ENCODE measurements at regions not wholly inside any gene's neighbourhood (a gene's known extent, or its start where the extent isn't known, plus 50 kb on each side); places are given as distances from the start of the nearest gene placed in this dataset.

GRCh38 chr11:30159546-30159945 lies 71.3 kb upstream of the FSHB start:
- DNase-seq = no peak

DNA sequence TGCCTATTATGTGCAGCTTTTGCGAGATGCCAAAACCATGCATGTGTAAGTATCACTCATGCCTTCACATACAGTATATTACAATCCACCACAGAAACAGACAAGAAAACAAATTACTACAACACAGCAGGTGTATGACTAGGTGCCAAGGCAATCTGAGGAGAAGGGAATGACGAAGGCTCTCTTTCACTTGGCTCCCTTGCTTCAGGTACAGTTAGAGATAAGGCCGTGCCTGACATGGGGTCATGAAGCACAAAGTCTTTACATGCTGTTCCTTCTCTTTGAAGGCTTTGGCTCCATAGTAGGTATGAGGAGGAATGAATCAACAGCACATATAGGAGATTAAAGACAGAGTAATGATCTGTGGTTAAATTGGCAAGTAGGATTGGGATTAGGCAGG lies 65.2 kb upstream of the FSHB start:
- no peak for DNase-seq

DNA sequence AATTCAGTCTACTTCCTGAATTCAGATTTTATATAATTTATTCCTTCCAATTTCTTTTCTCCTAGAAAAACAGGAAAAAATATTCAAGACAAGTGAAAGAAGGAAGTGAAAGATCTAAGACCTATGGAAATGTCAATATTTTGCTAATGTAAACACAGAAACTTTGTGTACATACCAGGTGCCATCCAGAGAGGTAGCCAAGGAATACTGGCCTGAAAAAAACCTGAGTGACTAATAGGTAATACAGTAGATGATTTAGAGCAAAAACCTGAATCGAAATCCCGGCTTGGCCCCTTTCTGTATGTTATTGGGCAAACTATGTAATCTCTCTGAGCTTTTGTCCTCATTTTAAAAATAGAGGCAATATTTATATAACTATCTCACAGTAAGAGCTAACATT lies 59.2 kb upstream of the FSHB start:
- no peak for DNase-seq

DNA sequence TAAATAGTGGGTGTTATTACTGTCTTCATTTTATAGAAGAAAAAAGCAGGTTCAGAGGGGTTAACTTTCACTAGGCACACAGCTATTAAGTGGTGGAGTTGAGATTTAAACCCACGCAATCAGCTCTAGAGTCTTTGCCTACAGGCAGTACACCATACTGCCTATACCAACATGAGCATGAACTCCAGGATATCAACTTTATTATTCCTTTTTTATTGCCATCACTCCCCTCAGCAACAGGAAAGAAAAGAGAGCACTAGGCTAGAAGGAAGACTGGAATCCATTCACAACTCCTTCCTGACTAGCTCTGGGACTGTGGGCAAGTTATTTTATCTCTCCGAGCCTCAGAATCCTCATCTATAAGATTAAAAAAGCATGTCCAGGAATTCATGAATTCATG lies 58.7 kb upstream of the FSHB start:
- no peak for DNase-seq

DNA sequence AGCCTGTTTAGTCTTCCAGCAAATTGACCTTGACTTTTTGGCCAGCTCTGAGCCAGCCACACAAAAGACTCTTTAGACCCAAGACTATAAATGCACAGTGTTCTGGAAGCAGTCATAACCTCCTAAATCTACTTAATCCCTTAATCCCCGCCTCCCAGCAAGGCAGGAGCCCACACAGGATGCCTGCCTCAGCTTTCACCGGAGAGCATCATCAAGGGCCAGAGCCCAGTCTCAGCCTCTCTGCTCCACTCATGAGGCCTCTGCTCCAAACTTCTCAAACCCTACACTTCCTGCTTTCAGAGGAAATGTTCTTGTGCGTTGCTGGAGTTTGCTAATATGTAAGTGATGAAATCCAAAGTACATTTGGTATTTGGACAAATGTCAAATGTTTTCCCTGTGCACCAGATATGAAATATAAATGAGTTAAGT lies 57.9 kb upstream of the FSHB start:
- no peak for DNase-seq

DNA sequence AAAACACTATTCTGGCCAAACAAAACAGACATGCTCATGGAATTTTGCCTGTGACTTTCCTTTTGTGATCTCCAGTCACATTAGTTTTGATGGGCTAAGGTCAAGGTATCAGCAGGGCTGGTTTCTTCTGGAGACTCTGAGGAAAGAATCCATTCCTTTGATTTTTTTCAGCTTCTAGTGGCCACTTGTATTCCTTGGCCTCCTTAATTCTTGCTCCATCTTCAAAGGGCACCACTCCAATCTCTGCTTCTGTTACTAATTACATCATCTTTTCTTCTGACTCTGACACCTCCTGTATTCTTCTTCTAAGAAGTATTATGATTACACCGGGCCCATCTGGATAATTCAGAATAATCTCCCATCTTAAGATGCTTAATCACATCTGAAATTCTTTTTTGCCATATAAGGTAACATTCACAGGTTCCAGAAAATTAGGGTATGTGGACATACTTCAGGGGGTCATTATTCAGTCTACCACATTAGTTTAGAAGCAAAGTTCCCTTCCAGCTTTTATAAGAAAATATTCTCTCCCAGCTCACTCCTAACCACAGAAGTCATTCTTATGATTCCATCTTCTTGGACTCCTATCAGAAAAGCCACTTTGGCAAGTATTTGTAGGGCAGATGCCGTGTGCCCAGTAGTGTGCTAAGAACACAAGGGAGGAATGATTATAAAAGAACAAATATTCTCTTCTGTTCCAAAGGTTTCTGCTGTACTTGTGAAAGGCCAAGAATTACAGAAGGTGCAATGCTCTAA lies 56.4 kb upstream of the FSHB start:
- DNase-seq = no peak

Measured in amniotic stem cell (primary cell).